Natural killer cell treated with Interleukin-12 subunit alpha and Interleukin-12 subunit beta and Interleukin-15 and Interleukin-18, amount 100 ng/mL, for 72 hours (primary cell): ENCODE measurements at regions not wholly inside any gene's neighbourhood (a gene's known extent, or its start where the extent isn't known, plus 50 kb on each side); places are given as distances from the start of the nearest gene placed in this dataset.
"Not testable (repeated sequence)": the region's sequence is repeated elsewhere in the genome, so short reads cannot be mapped to it uniquely, and the experiment has no call there.

Experiments
- ATAC-seq, 2 donors: fragments of 150-1000 bp; cut with Tn5 transposase in 1 of 2; sonication (Bioruptor Pico), chemical (Tn5 transposase) in 1 of 2; 2 replicates each; pipeline ENCODE4 v1.10.0; 2021
- DNase-seq: peaks from one replicate; pipeline ENCODE4 v3.0.0; 2022; ENCODE audit warnings: low spot score
- H3K27ac Mint-ChIP-seq, 2 donors: 1 replicate in 1 of 2; 2 replicates in 1 of 2; pipeline ENCODE4 v1.8.0; 2022; ENCODE audit warnings: mixed read lengths in 2 of 2, mild to moderate bottlenecking in 1 of 2, moderate library complexity in 1 of 2
- H3K27me3 Mint-ChIP-seq, 2 donors: 1 replicate in 1 of 2; 2 replicates in 1 of 2; pipeline ENCODE4 v1.8.0; 2022; ENCODE audit warnings: mixed read lengths in 2 of 2
- H3K36me3 Mint-ChIP-seq: one replicate; pipeline ENCODE4 v1.8.0; 2022; ENCODE audit warnings: mixed read lengths
- H3K4me1 Mint-ChIP-seq, 2 donors: 1 replicate in 1 of 2; 2 replicates in 1 of 2; pipeline ENCODE4 v1.8.0; 2022; ENCODE audit warnings: low read depth in 2 of 2, mixed read lengths in 2 of 2, mild to moderate bottlenecking in 1 of 2
- H3K4me3 Mint-ChIP-seq: one replicate; pipeline ENCODE4 v1.8.0; 2022; ENCODE audit warnings: mixed read lengths
- H3K9me3 Mint-ChIP-seq: 2 replicates; pipeline ENCODE4 v1.8.0; 2022; ENCODE audit warnings: mixed read lengths

DNA sequence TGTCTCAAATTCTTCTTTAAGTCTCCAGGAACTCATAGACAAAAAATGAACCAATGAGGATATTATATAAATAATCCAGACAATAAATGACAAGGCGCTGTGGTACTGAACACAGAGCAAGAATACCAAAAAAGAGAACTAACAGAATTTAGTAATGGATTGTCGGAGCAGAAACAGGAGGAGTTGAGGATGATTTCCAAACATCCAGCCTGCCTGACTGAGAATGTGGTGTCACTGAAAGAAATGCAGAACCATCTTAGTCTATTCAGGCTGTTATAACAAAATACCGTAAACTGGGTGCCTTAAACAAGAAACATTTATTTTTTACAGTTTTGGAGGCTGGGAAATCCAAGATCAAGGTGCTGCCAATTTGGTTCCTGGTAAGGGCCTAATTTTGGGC is 79.7 kb downstream of the RGS2 start:
- Mint-ChIP-seq H3K27ac (no peak overlapping the region), H3K9me3 (no peaks in the 10 kb centered on the region), H3K27me3 (no peaks in the 10 kb centered on the region)

DNA sequence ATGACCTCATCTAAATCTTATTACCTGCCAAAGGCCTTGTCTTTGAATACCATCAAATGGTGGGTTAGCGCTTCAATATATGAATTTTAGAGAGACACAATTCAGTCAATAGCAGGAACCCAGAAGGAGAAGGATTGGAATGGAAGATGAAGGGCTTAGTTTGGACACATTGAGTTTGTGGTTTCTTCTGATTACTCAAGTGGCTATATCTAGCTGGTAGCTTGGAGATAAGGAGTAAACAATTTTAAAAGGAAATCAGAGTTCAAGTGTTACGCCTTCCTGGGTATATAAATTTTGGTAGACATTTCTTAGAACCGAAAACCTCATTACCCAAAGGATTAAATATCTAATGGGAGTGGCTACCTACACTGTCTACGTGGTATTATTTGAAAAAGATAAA is 80.2 kb downstream of the RGS2 start:
- no peaks in the 10 kb centered on the region for H3K9me3 Mint-ChIP-seq
- H3K4me3 Mint-ChIP-seq, result no peak overlapping the region
- no peaks in the 10 kb centered on the region for H3K36me3 Mint-ChIP-seq
- H3K4me1 Mint-ChIP-seq, result peaks cover 0 to 7% of the 10 kb centered on the region in 2 donors
- no peak for ATAC-seq
- H3K27me3 Mint-ChIP-seq, result no peaks in the 10 kb centered on the region
- no peak for DNase-seq
- H3K27ac Mint-ChIP-seq, result no peak overlapping the region

More for the DNA sequence above, 79.7 kb downstream of the RGS2 start:
- H3K4me1 Mint-ChIP-seq, result peaks cover 0 to 7% of the 10 kb centered on the region in 2 donors
- no peak for DNase-seq
- no peak for ATAC-seq
- H3K36me3 Mint-ChIP-seq, result no peaks in the 10 kb centered on the region
- H3K4me3 Mint-ChIP-seq, result no peak overlapping the region

- no peak overlapping the region for H3K4me3 Mint-ChIP-seq
- peaks cover 0 to 6% of the 10 kb centered on the region in 2 donors for H3K4me1 Mint-ChIP-seq
- ATAC-seq (no peak), DNase-seq (no peak)
- no peaks in the 10 kb centered on the region for H3K27me3 Mint-ChIP-seq
- H3K27ac Mint-ChIP-seq, result no peak overlapping the region
- H3K36me3 Mint-ChIP-seq, result no peaks in the 10 kb centered on the region
- H3K9me3 Mint-ChIP-seq, result no peaks in the 10 kb centered on the region
Measured at GRCh38 chr1:192890134-192890533, 81.3 kb downstream of the RGS2 start.

DNA sequence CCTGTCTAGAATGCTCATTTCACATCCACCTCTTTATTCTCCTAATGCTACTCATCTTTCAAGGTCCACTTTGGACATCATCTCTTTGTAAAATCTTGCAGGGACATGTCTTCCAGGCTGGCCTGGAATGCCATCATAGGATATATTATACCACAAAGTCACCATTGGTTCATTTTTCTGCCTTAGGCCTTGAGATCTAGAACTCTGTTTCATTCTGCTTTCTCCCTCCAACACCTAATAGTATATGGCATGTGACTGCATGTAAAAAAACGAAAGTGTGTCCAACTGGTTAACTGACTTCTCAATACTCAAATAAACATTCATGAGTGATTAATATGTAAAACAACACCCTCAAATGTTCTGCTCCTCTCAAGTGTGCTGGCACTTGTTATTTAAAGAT is 84.1 kb downstream of the RGS2 start:
- ATAC-seq (no peak), DNase-seq (no peak)
- Mint-ChIP-seq H3K27me3 (peaks cover 0 to 3% of the 10 kb centered on the region in 2 donors), H3K4me3 (no peak overlapping the region), H3K36me3 (no peaks in the 10 kb centered on the region), H3K9me3 (no peaks in the 10 kb centered on the region), H3K27ac (no peak overlapping the region), H3K4me1 (no peaks in the 10 kb centered on the region)

DNA sequence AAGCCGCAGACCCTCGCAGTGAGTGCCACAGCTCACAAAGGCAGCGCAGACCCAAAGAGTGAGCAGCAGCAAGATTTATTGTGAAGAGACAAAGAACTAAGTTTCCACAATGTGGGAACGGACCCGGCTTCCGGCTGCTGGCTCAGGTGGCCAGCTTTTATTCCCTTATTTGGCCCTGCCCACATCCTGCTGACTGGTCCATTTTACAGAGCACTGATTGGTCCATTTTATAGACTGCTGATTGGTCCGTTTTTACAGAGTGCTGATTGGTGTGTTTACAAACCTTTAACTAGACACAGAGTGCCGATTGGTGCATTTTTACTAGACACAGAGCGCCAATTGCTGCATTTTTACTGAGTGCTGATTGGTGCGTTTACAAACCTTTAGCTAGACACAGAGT is 86.6 kb downstream of the RGS2 start:
- H3K27ac Mint-ChIP-seq, H3K4me1 Mint-ChIP-seq, H3K27me3 Mint-ChIP-seq, H3K36me3 Mint-ChIP-seq, DNase-seq, ATAC-seq, H3K9me3 Mint-ChIP-seq, H3K4me3 Mint-ChIP-seq: not testable (repeated sequence)

DNA sequence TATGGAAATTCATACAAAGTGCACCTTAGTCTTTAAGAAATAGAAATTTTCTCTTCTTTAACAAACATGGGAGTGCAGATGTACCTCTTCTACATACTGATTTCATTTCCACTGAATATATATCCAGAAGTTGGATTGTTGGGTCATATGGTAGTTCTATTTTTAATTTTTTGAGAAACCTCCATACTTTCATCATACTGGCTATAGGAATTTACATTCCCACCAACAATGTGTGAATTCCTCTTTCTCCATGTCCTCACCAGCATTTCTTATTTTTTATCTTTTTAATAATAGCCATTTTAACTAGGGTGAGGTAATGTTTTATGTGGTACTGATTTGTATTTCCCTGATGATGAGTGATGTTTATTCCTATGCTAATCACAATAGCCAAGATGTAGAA is 87.5 kb downstream of the RGS2 start:
- no peak for DNase-seq
- no peaks in the 10 kb centered on the region for H3K36me3 Mint-ChIP-seq
- no peak overlapping the region for H3K27ac Mint-ChIP-seq
- H3K27me3 Mint-ChIP-seq, result peaks cover 0 to 5% of the 10 kb centered on the region in 2 donors
- ATAC-seq, result no peak
- no peaks in the 10 kb centered on the region for H3K4me1 Mint-ChIP-seq
- no peak overlapping the region for H3K4me3 Mint-ChIP-seq
- H3K9me3 Mint-ChIP-seq, result no peaks in the 10 kb centered on the region

DNA sequence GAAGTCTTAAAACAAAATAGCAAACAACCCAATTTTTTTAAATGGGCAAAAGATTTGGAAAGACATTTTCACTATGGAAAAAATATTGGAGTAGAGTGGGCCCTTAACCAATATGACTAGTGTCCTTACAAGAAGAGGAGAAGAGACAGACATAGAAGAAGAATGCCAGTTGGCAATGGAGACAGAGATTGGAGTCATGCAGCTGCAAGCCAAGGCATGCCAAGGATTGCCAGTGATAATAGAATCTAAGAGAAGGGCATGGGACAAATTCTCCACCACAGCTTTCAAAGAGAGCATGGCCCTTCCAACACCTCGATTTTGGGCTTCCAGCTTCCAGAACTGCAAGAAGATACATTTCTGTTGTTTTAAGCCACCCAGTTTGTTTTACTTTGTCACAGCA is 92.7 kb downstream of the RGS2 start:
- H3K27ac Mint-ChIP-seq, result no peak overlapping the region
- peaks cover 0 to 3% of the 10 kb centered on the region in 2 donors for H3K4me1 Mint-ChIP-seq
- DNase-seq (no peak), ATAC-seq (no peak)
- H3K27me3 Mint-ChIP-seq, result peaks cover 0 to 9% of the 10 kb centered on the region in 2 donors
- H3K36me3 Mint-ChIP-seq, result no peaks in the 10 kb centered on the region
- no peaks in the 10 kb centered on the region for H3K9me3 Mint-ChIP-seq
- H3K4me3 Mint-ChIP-seq, result no peak overlapping the region

DNA sequence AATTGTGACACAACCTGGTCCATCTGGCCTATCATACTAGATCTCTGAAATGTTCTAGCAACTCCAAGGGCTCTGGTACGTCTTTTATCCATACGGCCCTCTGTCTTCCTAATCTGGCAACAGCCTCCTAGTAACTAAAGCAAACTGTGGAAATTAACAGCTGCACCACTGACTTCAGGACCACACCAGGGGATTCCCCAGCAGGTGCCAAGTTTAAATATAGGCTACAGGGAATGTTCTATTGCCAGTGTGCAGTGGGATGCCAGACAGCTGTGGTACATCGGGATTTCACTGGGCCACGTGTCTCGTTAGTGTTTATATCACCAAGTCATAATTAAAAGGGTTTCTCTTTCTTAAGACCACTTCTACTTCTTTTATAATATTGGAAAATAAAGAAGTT is 94.3 kb downstream of the RGS2 start:
- Mint-ChIP-seq H3K27me3 (peaks cover 0 to 6% of the 10 kb centered on the region in 2 donors), H3K9me3 (no peaks in the 10 kb centered on the region), H3K27ac (no peak overlapping the region), H3K4me3 (no peak overlapping the region), H3K36me3 (no peaks in the 10 kb centered on the region), H3K4me1 (peaks cover 0 to 3% of the 10 kb centered on the region in 2 donors)
- DNase-seq (no peak), ATAC-seq (no peak)

- Mint-ChIP-seq H3K27ac (no peak overlapping the region), H3K36me3 (no peaks in the 10 kb centered on the region), H3K4me3 (no peak overlapping the region), H3K27me3 (peaks cover 0 to 6% of the 10 kb centered on the region in 2 donors), H3K9me3 (no peaks in the 10 kb centered on the region), H3K4me1 (peaks cover 0 to 3% of the 10 kb centered on the region in 2 donors)
- ATAC-seq (no peak), DNase-seq (no peak)
Measured at GRCh38 chr1:192904438-192904895, 95.6 kb downstream of the RGS2 start.

GRCh38 chr1:192905049-192905448 is 96.2 kb downstream of the RGS2 start:
- ATAC-seq (no peak), DNase-seq (no peak)
- Mint-ChIP-seq H3K9me3 (no peaks in the 10 kb centered on the region), H3K27me3 (peaks cover 0 to 6% of the 10 kb centered on the region in 2 donors), H3K27ac (no peak overlapping the region), H3K4me3 (no peak overlapping the region), H3K4me1 (peaks cover 0 to 3% of the 10 kb centered on the region in 2 donors), H3K36me3 (no peaks in the 10 kb centered on the region)

- Mint-ChIP-seq H3K4me1 (peaks cover 0 to 3% of the 10 kb centered on the region in 2 donors), H3K27me3 (peaks cover 0 to 4% of the 10 kb centered on the region in 2 donors), H3K27ac (no peak overlapping the region), H3K4me3 (no peak overlapping the region), H3K9me3 (no peaks in the 10 kb centered on the region), H3K36me3 (no peaks in the 10 kb centered on the region)
- ATAC-seq (no peak), DNase-seq (no peak)
Measured at GRCh38 chr1:192906334-192906733, 97.5 kb downstream of the RGS2 start.

DNA sequence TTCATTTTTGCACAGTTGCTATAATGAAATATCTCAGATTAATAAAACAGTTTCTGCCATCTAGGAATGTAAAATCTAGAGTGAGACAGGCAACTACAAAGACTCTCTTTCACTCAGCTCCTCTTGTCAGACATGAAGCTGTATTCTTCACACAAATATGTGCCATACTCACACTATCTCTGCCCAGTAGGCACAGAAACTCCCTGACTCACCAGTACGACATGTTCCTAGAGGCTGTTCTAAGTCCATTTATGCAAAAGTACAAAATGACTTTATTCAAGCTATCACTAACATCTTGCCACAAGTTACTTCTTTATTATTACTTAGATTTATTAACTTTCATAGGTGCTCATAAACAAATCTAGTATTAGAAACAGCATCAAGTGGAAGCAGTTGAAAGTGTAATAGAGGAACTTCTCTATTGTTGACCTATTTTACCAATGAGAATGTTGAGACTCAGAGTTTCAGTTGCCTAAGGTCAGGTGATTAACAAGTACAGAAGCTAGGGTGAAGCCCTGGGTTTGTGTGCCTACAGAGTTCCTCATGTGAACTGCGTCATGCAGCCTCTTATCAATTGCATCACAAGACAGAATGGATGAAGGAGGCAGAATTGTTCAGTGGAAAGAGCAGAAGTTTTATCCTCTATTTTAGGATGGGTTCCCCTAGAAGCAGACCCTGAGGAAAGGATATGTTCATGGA is 98.9 kb downstream of the RGS2 start:
- no peaks in the 10 kb centered on the region for H3K9me3 Mint-ChIP-seq
- no peak overlapping the region for H3K27ac Mint-ChIP-seq
- no peaks in the 10 kb centered on the region for H3K27me3 Mint-ChIP-seq
- ATAC-seq, result no peak
- no peak for DNase-seq
- no peak overlapping the region for H3K4me3 Mint-ChIP-seq
- peaks cover 0 to 3% of the 10 kb centered on the region in 2 donors for H3K4me1 Mint-ChIP-seq
- no peaks in the 10 kb centered on the region for H3K36me3 Mint-ChIP-seq

GRCh38 chr1:192911896-192912656 is 103.2 kb downstream of the RGS2 start:
- not testable (repeated sequence) for H3K27ac Mint-ChIP-seq, H3K27me3 Mint-ChIP-seq, H3K4me1 Mint-ChIP-seq, H3K9me3 Mint-ChIP-seq, H3K36me3 Mint-ChIP-seq, ATAC-seq, H3K4me3 Mint-ChIP-seq, DNase-seq

DNA sequence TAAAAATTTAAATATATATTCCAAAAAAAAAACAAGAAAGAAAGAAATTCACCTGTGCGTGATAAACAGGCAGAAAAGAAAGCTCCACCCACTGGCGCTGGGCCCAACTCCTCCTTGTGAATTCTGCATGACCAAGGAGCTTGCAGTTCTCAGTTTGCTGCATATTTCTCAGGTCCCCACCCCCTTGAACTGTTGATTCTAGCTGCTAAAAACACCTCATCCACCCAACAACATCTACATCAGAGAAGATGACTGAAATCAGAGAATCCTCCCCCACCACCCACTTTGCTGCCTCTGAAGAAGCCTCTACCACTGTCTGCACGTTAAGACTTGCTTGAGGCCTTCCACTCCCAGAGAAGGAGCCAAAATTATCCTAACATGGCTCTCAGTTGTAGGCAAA is 104.8 kb downstream of the RGS2 start:
- peaks cover 0 to 3% of the 10 kb centered on the region in 2 donors for H3K27me3 Mint-ChIP-seq
- H3K27ac Mint-ChIP-seq, result no peak overlapping the region
- no peak overlapping the region for H3K4me3 Mint-ChIP-seq
- no peak for ATAC-seq
- no peaks in the 10 kb centered on the region for H3K4me1 Mint-ChIP-seq
- DNase-seq, result no peak
- no peaks in the 10 kb centered on the region for H3K36me3 Mint-ChIP-seq
- peaks cover 3% of the 10 kb centered on the region for H3K9me3 Mint-ChIP-seq
